ENCODE measurements at regions not wholly inside any gene's neighbourhood (a gene's known extent, or its start where the extent isn't known, plus 50 kb on each side); places are given as distances from the start of the nearest gene placed in this dataset.

DNA sequence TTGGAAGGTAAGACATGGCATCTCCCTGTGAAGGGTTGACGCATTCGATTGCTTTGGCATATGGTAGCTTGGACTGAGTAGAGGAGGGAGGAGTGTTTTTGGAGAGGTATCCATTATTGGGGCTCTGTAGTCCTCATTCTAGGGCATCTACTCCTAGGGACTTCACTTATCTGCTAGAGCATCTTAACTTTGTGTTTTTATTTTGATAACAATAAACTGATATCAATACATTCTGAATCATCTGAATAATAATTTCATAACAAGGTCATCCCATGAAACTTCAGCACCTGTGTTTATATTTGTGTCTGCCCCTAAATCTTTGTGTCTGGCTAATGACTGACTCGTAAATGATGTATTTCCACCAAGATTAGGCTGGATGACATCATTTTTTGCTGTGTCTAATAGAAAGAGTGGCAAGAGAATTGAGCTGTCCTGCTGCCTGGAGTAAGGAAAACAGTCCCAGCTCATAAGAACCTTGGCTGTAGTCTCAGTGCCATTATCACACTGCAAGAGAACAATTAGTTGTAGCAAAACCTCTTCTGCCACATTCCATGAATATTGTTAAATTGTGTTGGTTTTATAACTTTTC is 288.5 kb downstream of the PRL start:
- Histone ChIP-seq H3K9me2 (replicated peaks; ENCODE audit: control insufficient read depth, low read length) (no peaks in the 10 kb centered on the region), H3F3A (ENCODE audit: control insufficient read depth, insufficient read depth) (no peaks in the 10 kb centered on the region), H3K27ac (ENCODE audit: low read depth, low read length) (no peak overlapping the region), H3K9me3 (ENCODE audit: control insufficient read depth, insufficient read depth, low read length) (no peaks in the 10 kb centered on the region), H3K4me1 (ENCODE audit: control insufficient read depth, low read length) (no peaks in the 10 kb centered on the region), H3K36me3 (ENCODE audit: control insufficient read depth, low read length) (no peaks in the 10 kb centered on the region), H3K4me3 (ENCODE audit: low read length) (no peak overlapping the region), H3K4me2 (ENCODE audit: low read length) (no peak overlapping the region), H3K79me2 (ENCODE audit: control insufficient read depth, low read length) (no peaks in the 10 kb centered on the region), H4K20me1 (ENCODE audit: control insufficient read depth, insufficient read depth, low read depth, low read length) (no peaks in the 10 kb centered on the region), H3K27me3 (ENCODE audit: control insufficient read depth, low read length) (no peaks in the 10 kb centered on the region)
- no peak for TF ChIP-seq EZH2phosphoT487 (IDR thresholded peaks at IDR 0.05; ENCODE audit: borderline replicate concordance, low read length)
- TF ChIP-seq, protein P1, sequence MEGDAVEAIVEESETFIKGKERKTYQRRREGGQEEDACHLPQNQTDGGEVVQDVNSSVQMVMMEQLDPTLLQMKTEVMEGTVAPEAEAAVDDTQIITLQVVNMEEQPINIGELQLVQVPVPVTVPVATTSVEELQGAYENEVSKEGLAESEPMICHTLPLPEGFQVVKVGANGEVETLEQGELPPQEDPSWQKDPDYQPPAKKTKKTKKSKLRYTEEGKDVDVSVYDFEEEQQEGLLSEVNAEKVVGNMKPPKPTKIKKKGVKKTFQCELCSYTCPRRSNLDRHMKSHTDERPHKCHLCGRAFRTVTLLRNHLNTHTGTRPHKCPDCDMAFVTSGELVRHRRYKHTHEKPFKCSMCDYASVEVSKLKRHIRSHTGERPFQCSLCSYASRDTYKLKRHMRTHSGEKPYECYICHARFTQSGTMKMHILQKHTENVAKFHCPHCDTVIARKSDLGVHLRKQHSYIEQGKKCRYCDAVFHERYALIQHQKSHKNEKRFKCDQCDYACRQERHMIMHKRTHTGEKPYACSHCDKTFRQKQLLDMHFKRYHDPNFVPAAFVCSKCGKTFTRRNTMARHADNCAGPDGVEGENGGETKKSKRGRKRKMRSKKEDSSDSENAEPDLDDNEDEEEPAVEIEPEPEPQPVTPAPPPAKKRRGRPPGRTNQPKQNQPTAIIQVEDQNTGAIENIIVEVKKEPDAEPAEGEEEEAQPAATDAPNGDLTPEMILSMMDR (IDR thresholded peaks at IDR 0.05; ENCODE audit: low read depth, low read length, poor library complexity, severe bottlenecking), result no peak

DNA sequence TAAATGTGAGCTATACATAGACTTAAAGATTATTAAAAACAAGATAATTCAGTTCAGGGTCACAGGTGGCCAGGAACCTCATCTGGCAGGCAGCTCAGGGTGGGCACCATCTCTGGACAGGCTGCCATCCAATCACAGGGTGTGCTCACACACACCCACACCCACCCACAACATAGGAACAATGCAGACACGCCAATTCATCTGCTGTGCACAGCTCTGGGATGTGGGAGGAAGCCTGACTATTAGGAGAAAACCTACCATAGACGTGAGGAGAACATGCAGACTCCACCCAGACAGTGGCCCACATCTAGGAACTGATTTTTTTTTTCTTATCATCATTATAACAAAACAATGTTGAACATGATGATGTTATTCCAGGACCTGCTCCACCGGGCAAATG is 286.7 kb downstream of the PRL start:
- no peaks in the 10 kb centered on the region for H3F3A ChIP-seq (ENCODE audit: control insufficient read depth, insufficient read depth)
- H3K27me3 ChIP-seq (ENCODE audit: control insufficient read depth, low read length), result no peaks in the 10 kb centered on the region
- H3K79me2 ChIP-seq (ENCODE audit: control insufficient read depth, low read length), result no peaks in the 10 kb centered on the region
- TF ChIP-seq EZH2phosphoT487 (IDR thresholded peaks at IDR 0.05; ENCODE audit: borderline replicate concordance, low read length), result no peak
- TF ChIP-seq, protein P1 (IDR thresholded peaks at IDR 0.05; ENCODE audit: low read depth, low read length, poor library complexity, severe bottlenecking), result no peak
- no peak overlapping the region for H3K4me2 ChIP-seq (ENCODE audit: low read length)
- no peak overlapping the region for H3K27ac ChIP-seq (ENCODE audit: low read depth, low read length)
- no peaks in the 10 kb centered on the region for H3K4me1 ChIP-seq (ENCODE audit: control insufficient read depth, low read length)
- no peak overlapping the region for H3K4me3 ChIP-seq (ENCODE audit: low read length)
- no peaks in the 10 kb centered on the region for H3K9me2 ChIP-seq (replicated peaks; ENCODE audit: control insufficient read depth, low read length)
- no peaks in the 10 kb centered on the region for H4K20me1 ChIP-seq (ENCODE audit: control insufficient read depth, insufficient read depth, low read depth, low read length)
- H3K9me3 ChIP-seq (ENCODE audit: control insufficient read depth, insufficient read depth, low read length), result no peaks in the 10 kb centered on the region
- H3K36me3 ChIP-seq (ENCODE audit: control insufficient read depth, low read length), result no peaks in the 10 kb centered on the region

DNA sequence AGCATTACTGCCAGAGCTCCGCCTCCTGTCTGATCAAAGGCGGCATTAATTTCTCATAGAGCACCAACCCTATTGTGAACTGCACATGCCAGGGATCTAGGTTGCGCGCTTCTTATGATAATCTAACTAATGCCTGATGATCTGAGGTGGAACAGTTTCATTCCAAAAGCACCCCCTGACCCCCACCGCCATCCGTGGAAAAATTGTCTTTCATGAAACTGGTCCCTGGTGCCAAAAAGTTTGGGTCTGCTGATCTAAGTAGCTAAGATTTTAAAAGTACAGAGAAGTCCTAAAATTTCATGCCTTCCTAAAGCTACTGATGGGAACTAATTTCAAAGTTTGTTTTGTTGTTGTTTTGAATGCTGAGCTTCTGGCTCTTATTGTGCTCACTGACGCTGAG is 281.6 kb downstream of the PRL start:
- TF ChIP-seq EZH2phosphoT487 (IDR thresholded peaks at IDR 0.05; ENCODE audit: borderline replicate concordance, low read length), result no peak
- TF ChIP-seq, protein P1 (IDR thresholded peaks at IDR 0.05; ENCODE audit: low read depth, low read length, poor library complexity, severe bottlenecking), result no peak
- Histone ChIP-seq H3K4me2 (ENCODE audit: low read length) (no peak overlapping the region), H3F3A (ENCODE audit: control insufficient read depth, insufficient read depth) (no peaks in the 10 kb centered on the region), H3K79me2 (ENCODE audit: control insufficient read depth, low read length) (no peaks in the 10 kb centered on the region), H3K27me3 (ENCODE audit: control insufficient read depth, low read length) (no peaks in the 10 kb centered on the region), H3K9me2 (replicated peaks; ENCODE audit: control insufficient read depth, low read length) (no peaks in the 10 kb centered on the region), H3K36me3 (ENCODE audit: control insufficient read depth, low read length) (no peaks in the 10 kb centered on the region), H3K4me3 (ENCODE audit: low read length) (no peak overlapping the region), H3K9me3 (ENCODE audit: control insufficient read depth, insufficient read depth, low read length) (no peaks in the 10 kb centered on the region), H4K20me1 (ENCODE audit: control insufficient read depth, insufficient read depth, low read depth, low read length) (no peaks in the 10 kb centered on the region), H3K4me1 (ENCODE audit: control insufficient read depth, low read length) (no peaks in the 10 kb centered on the region), H3K27ac (ENCODE audit: low read depth, low read length) (no peak overlapping the region)

Measured in DOHH2 (cell line).